ENCODE measurements at regions not wholly inside any gene's neighbourhood (a gene's known extent, or its start where the extent isn't known, plus 50 kb on each side); places are given as distances from the start of the nearest gene placed in this dataset.

DNA sequence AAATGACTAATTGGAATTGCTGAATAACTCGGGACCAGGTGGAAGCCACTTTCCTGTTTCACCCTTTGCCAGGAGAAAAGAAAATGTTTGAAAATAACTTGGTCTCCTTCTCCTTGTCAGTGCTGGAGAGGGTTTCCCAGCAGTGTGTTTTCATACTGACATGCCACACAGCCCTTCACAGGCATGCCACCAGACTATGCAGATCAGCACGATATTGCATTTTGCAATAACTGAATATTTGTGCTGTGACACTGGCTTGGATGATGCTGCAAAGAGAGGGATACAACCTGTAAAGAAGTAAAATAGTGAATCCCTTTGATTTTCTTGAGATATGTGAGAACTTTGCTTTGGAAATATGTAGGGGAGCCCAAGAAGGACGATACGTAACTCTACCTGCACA, 200.0 kb upstream of the NAV2 start:
- no peak for DNase-seq

DNA sequence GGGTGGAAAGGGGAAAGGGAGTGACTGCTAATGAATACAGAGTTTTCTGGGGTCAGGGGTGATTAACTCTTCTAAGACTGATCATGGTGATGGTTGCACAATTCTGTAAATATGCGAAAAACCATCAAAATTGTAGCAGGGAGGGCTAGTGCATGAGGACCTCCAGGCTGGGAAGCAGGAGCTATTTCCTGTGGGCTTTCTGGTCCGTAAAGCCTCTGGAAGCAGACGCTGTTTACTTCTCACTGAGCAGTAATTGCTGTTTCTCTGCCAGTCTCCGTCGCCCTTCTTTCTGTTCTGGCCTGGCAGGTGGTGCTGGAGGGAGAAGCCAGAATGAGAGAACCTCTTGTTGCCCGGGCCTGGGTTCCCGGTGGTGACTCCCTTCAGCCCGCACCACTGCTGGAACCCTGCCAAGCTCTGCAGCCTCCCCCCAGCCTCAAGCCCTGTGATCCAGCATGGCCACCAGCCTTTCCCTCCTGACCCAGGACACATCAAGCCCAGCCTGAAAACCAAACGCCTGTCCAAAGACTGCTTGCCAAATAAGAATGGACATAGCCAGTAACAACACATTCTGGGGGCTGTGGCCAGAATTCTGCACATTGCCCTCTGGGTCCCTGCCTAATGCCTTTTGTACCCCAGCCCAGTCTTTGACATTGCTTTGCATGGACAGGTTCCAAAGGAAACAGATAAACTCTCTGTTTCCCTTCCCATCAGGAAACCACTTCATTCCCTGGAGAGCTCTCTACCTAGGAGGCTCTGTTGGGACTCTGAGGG, 201.0 kb upstream of the NAV2 start:
- no peak for DNase-seq

GRCh38 chr11:19511066-19511412, 201.6 kb upstream of the NAV2 start:
- no peak for DNase-seq

- no peak for DNase-seq
These were observed 202.2 kb upstream of the NAV2 start for GRCh38 chr11:19510468-19510867.

GRCh38 chr11:19509215-19509614, 203.4 kb upstream of the NAV2 start:
- DNase-seq, result no peak

DNA sequence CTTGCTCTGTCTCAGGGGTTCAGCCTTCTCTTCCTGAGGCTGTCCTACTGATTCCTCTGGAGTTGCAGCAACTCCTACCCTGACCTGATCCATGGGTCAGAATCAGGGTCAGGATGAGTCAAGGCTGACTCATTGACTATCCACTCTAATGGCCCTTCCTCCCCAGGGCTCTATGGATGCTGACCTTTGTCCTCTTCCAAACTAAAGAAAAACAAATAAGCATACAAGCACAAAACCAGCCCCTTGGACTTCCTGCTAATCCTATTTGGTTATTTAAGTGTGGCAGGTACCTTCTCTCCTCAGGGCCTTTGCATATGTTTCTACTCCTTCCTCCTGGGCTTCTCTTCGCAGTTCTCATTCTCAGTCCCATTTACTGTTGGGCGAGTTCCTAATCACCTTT, 204.5 kb upstream of the NAV2 start:
- DNase-seq, result no peak

GRCh38 chr11:19506816-19507486, 205.7 kb upstream of the NAV2 start:
- DNase-seq, result no peak

DNA sequence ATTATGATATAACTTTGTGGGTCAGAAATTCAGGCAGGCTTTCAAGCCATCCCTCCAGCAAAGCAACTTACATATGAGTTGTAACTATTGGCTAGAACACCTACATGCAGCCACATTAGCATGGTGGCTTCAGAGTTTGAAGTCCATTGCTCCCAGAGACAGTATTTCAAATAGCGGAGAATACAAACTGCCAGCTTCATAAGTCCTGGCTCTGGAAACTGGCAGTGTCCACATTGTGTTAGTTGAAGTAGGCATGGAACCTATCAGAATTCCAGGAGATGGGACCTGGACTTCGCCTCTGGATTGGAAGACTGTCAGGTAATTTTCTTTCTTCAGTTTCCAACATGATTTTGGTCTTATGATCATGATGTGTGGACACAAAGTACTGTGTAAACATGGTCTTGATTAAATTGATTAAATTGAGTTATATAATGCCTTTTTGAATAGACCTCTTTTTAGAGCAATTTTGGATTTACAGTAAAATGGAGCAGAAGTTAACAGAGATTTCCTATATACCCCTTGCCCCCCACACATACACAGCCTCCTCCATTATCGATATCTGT, 209.9 kb upstream of the NAV2 start:
- no peak for DNase-seq

DNA sequence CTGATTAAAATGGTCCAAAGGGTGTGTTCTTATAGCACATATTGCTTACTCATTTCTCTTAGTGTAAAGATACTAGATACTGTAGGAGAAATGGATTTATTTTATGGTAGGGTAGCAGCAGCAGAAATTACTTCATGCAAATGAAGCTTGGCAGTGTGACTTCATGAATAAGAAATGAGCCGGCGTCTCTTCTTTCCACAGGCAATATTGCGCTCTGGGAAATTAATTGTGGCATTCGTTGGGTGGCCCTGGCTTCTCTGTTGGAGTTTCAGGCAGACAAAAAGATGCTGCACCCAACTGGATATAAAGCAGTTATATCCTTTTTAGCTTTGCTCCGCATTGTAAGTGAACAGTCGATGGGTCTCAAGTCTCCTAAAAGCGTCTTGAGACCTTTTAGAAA, 211.0 kb upstream of the NAV2 start:
- no peak for DNase-seq

- DNase-seq, result no peak
These were observed 212.6 kb upstream of the NAV2 start for GRCh38 chr11:19499999-19500398.

GRCh38 chr11:19499026-19499669, 213.5 kb upstream of the NAV2 start:
- DNase-seq, result no peak

DNA sequence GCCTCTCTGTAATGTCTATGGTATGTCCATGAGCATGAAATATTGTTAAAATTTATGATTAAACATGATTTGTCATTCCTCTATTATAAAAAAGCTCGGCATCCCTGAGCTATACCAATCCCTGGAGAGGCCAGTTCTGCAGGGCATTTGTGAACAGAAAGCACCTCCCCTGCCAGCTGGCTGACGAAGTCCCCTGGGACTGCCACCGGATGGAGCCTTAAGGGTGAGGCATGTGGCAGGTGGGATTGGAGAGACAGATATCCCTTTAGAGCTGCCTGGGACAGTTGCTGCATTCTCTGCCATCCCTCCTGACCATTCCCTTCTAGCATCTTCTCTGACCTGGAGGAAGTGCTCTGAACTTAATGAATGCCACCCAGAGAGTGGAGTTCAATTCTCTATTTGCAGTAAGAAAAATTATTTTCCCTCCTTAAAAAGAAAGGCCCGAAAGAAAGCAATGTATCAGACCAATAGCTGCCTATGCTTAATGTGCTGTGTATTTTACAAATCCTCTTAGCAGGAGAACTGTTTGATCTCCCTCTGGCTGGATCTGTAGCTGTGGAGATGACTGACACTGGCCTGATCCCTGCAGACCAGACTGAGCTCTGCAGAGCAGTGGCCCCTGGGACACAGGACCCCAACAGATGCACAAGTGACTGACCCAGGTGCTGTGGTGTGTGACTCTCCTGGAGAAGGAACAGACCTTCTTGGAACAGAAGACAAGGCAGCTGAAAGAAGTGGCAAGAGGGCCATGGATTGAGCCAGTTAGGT, 219.0 kb upstream of the NAV2 start:
- DNase-seq, result no peak

- DNase-seq, result no peak
These were observed 230.1 kb upstream of the NAV2 start for GRCh38 chr11:19482319-19483100.

DNA sequence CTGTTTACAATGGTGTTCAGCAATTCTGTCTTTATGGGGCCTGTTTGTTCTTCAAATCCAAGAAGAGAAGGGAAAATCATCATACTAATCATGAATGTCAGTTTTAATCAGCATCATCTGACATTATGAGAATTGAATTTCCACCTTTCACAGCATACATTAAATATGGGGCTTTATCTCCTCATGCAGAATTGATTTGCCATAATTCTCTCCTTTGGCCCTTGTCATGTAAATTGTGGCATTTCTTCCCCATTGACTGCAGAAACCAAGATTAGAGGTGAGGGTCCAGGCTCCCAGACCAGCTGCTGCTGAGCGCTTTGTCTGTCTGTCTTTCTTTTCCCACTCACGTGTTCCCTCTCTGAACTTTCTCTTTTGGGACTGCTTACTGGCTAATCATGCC, 232.1 kb upstream of the NAV2 start:
- no peak for DNase-seq

DNA sequence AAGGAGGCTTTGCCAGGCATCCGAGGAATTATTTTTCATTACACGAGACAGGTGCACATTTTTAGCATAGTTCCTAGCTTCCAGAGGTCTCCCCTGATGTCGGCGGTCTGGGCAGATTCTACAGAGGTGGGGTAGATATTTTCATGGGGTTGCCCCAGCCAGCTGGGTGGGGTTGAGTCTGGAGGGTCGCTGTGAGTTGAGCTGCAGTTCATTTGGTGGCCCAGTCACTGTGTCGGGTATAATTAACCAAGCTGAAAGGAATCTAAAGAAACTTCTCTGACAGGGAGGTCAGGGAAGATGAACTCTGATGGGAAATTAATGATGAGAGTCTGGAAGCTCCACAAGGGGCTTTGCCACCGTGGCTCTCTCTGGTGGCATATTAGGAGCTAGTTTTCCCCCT, 233.7 kb upstream of the NAV2 start:
- DNase-seq, result no peak

GRCh38 chr11:19474954-19475721, 234.4 kb upstream of the E2F8 start:
- no peak for DNase-seq

- no peak for DNase-seq
These were observed 233.5 kb upstream of the E2F8 start for GRCh38 chr11:19474211-19474610.

GRCh38 chr11:19472679-19473078, 231.9 kb upstream of the E2F8 start:
- DNase-seq, result no peak

DNA sequence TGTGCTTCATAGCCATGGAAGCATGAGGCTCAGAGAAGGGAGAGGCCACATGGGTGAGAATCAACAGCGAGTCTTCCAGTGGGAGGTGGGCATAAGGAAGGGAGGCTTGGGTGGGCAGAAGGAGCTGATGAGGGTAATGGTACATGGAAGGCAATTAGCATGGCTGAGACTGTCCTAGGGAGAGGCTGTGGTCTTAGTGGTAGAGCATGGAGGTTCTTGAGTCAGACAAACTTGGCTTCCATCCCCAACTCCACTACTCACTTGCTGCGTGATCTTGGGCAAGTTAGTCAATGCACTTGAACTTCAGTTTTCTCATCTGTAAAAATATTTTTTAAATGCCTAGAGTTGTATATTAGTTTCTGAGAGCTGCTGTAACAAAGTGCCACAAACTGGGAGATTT, 227.2 kb upstream of the E2F8 start:
- no peak for DNase-seq

- DNase-seq, result no peak
These were observed 225.6 kb upstream of the E2F8 start for GRCh38 chr11:19466314-19466713.

- DNase-seq, result no peak
These were observed 223.2 kb upstream of the E2F8 start for GRCh38 chr11:19463976-19464375.
